AML-193 (cell line): ENCODE measurements at regions not wholly inside any gene's neighbourhood (a gene's known extent, or its start where the extent isn't known, plus 50 kb on each side); places are given as distances from the start of the nearest gene placed in this dataset.
"Not testable (repeated sequence)": the region's sequence is repeated elsewhere in the genome, so short reads cannot be mapped to it uniquely, and the experiment has no call there.

Experiments used
- DNase-seq, 2 experiments: peaks; one replicate each; lab custom pipeline; 2025; lab: John Stamatoyannopoulos, UW

- DNase-seq = no peak
These were observed 174.8 kb downstream of the POLR2M start for GRCh38 chr15:57881361-57881760.

DNA sequence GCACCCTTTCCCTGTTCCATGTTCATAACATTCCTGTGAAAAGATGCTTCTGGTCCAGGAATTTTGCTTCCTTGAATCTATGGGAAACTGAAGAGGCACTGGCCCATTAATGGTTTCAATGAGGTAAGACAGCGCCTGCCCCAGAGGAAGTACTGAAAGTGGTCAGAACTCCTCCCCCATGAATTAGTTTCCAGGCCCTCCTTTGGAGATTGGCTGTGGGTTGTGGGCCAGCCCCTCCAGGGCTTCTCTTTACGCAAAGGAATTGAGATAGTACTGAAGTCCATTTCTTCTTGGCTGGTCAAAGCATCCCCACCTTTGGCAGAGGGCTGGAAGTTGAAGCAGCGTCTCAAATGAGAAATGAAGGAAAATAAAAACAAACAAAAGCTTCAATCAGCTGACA lies 175.5 kb downstream of the POLR2M start:
- no peak for DNase-seq

GRCh38 chr15:57883701-57884100 lies 177.2 kb downstream of the POLR2M start:
- DNase-seq = no peak

- no peak for DNase-seq
These were observed 178.4 kb downstream of the POLR2M start for GRCh38 chr15:57884936-57885335.

DNA sequence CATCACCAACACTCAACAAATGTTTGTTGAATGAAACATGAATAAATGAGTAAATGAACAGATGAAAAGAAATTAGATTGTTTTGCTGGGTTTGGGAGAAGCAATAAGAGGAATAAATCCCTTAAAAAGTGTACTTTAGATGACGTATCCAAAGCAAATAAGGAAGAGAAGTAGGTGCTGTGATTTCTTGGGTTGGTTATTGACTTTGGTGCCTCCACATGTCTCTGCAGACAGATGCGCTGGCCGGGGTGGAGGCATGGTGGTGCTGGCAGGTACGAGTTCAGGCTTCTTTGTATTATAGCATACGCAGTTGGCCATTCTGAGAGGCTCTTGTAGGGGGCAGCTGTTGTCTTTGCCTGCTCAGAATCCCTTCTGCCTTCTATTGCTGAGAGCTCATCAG lies 178.9 kb downstream of the POLR2M start:
- no peak for DNase-seq

DNA sequence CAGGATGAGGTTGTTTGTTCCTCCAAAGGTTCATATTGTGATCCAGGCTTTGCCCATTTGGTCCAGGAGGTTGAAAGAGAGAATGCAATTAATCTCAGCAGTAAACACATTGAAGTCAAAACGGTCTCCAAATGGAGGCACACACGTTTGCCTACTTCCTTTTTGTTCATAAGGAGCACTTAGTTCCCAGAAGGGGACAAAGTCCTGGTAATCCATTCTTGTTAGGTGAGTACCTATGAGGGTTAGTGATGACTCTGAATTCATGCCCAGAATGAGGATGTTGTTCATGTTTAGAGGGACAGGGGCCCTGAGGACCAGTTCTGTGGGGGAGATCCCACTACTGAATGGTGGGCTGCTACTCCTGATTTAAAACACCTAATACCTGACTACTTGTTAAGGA lies 177.7 kb downstream of the ALDH1A2 start:
- DNase-seq = no peak

DNA sequence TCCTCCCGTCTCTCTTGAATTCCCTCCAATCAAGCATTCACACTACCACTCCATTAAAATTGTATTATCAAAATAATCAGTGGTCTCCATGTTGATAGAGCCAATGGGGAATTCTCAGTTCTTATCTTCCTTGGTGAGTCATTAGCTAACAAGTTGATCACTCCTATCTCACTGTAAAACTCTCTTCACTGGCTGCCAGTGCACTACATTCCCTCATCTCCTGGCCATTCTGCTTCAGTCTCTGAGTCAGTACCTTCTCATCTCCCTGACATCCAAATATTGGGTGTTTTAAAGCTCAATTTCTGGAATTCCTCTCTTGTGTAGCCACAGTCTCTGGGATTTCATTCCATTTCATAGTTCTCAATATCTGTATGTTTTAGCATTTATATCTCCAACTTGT lies 175.2 kb downstream of the ALDH1A2 start:
- DNase-seq = no peak

GRCh38 chr15:57890878-57891277 lies 174.6 kb downstream of the ALDH1A2 start:
- DNase-seq = no peak

DNA sequence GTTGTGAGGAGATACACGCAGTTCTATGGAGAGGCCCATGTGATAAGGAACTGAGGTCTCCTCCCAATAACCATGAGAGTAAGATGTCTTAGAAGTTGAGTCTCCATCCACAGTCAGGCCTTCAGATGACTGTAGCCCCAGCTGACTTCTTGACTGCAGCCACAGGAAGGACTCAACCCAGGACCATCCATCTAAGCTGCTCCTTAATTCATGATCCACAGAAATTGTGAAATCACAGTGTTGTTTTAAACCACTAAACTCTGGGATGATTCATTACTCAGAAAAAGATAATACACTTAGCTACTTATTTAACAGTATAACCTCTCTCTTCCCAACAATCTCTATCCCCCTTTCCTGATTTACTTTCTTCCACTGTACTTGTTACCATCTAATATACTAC lies 173.3 kb downstream of the ALDH1A2 start:
- DNase-seq = no peak

DNA sequence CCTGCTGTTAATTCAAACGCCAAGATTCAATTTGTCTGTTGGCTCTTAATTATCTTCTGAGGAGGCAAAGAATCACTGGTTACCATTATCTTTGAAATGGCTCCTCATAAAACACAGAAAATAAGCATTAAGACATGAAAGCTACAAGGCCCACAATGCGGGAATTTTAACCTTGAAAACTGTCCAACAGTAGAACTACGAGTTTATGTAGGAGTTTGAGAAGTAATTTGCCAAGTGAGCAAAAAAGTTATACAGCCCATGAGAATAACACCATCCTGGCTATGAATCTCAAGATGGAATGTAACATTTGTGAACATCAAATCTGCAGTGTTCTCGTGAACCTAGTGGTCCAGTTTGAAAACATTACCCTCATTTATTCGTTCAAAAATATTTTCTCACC lies 172.5 kb downstream of the ALDH1A2 start:
- no peak for DNase-seq

DNA sequence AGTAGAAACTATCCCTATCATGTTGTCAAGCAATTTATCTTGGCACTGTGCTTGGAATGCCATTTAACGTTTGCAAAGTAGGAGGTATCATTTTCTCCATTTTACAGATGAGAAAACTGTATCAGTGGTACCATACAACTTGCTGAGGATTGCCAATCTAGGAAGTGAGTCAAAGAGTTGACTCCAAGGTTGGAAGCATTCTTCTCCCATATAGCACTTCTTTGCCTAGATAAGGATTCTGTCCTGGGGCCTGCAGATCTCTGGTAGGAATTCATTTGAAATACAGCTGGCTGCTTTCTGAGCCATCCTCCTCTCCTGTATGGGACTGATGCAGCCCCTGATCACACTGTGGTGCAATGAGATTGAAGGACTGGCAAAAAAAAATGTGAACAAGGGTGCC lies 170.2 kb downstream of the ALDH1A2 start:
- no peak for DNase-seq

- DNase-seq = no peak
These were observed 169.4 kb downstream of the ALDH1A2 start for GRCh38 chr15:57896114-57896513.

GRCh38 chr15:57896899-57897298 lies 168.6 kb downstream of the ALDH1A2 start:
- DNase-seq = not testable (repeated sequence)

- DNase-seq = no peak
These were observed 167.6 kb downstream of the ALDH1A2 start for GRCh38 chr15:57897870-57898269.

- DNase-seq = no peak
These were observed 163.4 kb downstream of the ALDH1A2 start for GRCh38 chr15:57902155-57902554.
